Cerebellar cortex (tissue), 1 donor: ENCODE measurements at regions not wholly inside any gene's neighbourhood (a gene's known extent, or its start where the extent isn't known, plus 50 kb on each side); places are given as distances from the start of the nearest gene placed in this dataset.

ENCODE experiments used
- DNase-seq: peaks from one replicate; pipeline ENCODE4 v3.0.0-alpha.2; 2015; ENCODE audit warnings: low spot score

- DNase-seq: no peak
Measured at GRCh38 chr2:2828774-2829368, 497.8 kb upstream of the MYT1L start.

- DNase-seq: no peak
Measured at GRCh38 chr2:2827761-2828221, 496.7 kb upstream of the MYT1L start.

- DNase-seq: no peak
Measured at GRCh38 chr2:2827046-2827636, 496.1 kb upstream of the MYT1L start.

GRCh38 chr2:2826621-2827020 is 495.5 kb upstream of the MYT1L start:
- DNase-seq: no peak

GRCh38 chr2:2826209-2826551 is 495.1 kb upstream of the MYT1L start:
- DNase-seq: no peak

DNA sequence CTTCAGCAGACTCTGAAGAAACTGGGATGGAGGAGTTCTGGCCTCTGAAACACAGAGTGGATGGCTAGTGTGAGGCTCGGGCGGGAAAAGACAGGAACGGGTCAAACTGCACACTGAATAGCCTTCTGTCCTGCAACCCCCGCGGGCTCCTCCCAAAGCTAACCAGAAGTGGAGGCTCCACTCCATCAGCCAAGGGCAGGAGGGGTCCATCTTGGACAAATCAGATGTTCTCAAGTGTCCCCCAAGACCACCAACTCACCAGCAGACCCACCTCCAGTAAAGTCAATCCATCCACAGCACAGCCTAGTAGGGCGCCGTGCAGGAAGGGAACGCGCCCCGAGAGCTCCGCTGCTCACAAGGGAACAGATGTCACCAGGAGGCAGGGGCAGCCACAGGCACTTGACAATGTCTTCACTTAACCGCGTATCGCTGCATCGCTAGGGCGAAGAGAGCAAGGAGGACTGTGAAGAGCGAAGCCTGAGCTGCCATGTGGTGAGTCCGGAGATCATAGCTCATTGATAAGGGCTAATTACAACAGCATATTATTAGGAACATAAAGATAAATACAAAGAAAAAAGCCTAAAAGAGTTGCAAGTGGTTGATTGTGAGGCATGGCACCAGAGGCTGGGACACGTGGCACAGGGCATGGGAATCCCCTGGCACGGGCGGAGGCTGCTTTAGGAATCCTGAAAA is 494.6 kb upstream of the MYT1L start:
- no peak for DNase-seq

DNA sequence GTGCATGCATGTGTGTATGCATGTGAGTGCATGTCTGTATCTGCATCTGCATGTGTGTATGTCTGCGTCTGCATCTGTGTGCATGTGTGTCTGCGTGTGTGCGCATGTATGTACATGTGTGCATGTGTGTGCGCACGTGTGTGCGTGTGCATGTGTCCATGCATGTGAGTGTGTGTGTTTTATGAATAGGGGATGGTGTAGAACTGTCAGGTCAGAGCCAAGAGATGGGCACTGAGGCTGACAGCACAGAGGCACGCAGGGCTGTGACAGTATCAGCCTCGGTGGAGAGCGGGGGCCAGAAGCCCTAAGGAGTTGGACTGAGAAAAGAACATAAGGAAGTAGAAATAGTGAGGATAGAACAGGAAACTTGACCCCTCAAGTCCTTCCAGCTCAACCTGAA is 494.0 kb upstream of the MYT1L start:
- DNase-seq: no peak

GRCh38 chr2:2824588-2824987 is 493.5 kb upstream of the MYT1L start:
- DNase-seq: no peak

DNA sequence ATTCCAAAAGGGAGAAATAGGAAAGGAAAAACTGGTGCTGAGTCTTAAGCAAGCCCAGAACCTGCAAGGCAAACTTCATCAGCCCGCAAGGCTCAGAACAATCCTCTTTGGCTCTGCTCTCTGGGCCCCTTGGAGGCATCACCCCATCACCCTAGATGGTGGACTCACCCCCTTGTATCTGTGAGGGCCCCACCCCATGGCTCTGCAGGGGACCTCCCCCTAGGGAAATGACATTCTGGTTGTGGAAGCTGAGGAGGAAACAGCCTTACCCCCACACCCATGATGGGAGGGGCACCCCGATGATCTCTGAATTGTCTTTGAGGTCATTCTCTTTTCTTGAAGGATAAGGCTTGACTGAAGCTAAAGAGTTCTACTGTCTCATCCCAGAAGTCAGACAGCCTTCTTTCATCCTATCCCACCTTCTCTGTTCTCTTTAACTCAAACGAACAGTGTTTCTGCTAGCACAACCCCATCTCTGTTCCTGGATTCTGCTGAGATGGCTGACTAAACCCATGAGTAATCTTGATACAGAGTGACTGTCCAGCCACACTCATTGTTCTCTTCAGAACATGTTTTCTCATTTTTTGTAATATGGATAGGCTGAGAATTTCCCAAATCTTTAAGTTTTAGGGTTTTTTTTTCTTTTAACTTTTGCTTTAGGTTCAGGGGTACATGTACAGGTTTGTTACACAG is 492.1 kb upstream of the MYT1L start:
- DNase-seq: no peak

GRCh38 chr2:2822143-2822542 is 491.1 kb upstream of the MYT1L start:
- no peak for DNase-seq

DNA sequence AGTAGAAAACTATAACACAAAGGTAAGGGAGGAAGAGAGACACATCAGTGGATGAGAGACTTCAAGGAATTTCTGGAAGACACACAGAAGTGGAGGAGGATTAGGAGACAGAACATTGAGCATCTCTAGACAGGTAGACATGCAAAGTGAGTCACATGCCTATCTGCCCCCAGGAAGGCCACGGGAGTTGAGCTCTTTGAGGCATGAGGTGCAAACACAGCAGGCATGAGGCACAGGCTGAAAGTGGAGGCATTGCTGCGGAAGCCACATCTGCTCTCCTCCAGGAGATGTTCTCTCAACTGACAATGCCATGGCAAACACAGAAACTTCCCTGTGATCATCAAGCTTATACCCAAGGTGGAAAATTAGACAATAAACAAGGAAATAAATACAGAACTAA is 481.6 kb upstream of the MYT1L start:
- DNase-seq: no peak

- no peak for DNase-seq
Measured at GRCh38 chr2:2812117-2812516, 481.0 kb upstream of the MYT1L start.

GRCh38 chr2:2810504-2810903 is 479.4 kb upstream of the MYT1L start:
- no peak for DNase-seq

DNA sequence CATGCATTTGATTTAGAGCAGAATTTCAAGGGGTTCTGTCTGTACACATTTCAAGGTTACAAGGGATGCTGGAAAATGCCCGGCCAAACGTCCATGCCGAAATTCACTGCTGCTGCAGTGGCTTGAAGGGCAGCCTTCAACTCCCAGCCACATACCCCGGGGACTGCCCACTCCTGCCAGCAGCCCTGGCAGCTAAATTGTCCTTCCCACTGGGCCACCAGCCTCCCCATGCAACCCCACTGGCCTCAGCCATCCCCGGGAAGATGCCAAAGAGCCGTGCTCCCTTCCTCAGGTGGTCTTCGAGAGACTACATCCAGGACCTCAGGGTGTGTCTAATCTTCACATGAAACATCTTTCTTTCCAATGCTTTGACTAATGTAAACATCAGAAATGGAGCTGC is 478.7 kb upstream of the MYT1L start:
- DNase-seq: no peak

GRCh38 chr2:2808551-2809058 is 477.5 kb upstream of the MYT1L start:
- DNase-seq: no peak

DNA sequence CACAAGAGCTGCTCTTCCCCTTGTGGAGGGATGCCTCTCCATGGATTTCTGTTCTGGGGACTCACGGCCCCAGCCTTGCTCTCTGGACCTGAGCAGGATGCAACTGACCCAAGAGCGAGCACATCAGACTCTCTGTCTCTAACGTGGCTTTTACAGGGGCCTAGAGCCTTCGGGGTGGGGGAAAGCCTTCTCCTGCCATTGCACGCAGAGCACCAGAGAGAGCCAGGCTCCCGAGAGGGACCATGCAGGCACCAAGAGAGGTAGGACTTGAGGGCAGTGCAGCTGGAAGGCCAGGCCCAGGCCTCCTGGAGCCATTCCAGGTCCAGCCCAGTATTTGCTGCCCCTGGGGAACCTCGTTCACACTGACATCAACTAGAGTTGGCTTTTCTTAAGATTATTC is 475.6 kb upstream of the MYT1L start:
- no peak for DNase-seq

DNA sequence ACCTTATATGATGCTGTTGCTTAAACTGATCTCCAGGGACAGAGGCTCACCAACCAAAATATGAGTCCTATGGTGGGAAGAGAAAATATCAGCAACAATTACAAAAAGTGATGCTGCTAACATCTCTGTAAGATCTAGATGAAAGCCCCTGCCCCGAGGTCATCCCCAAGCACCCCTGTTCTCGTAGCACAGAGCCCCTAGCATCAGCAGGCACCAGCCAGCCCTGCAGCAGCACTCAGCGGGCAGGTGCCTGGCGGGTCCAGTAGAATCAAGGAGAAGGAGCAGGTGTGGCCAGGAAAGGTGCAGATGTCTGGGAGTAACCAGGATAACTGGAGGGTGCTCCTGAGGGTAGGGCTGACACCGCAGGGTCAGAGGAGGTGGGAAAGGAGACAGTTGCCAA is 474.2 kb upstream of the MYT1L start:
- no peak for DNase-seq

GRCh38 chr2:2804528-2804927 is 473.5 kb upstream of the MYT1L start:
- no peak for DNase-seq

DNA sequence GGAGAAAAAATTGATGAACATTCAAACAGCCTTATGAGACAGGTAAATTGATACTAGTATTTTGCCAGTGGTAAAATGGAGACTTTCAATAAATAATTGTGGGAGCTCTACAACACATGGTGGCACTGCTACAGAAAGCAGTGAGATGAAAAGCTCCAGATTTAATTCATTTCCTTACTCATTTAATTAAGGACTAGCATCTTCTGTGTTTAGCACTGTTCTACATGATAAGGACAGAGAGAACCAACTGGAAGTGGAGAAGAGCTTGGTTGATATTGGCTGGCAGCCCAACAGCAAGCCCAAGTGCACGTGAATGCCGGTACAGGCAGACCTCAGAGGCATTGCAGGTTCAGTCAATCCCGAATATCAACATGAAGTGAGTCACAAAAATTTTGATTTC is 470.4 kb upstream of the MYT1L start:
- DNase-seq: no peak

GRCh38 chr2:2800697-2801096 is 469.6 kb upstream of the MYT1L start:
- no peak for DNase-seq

DNA sequence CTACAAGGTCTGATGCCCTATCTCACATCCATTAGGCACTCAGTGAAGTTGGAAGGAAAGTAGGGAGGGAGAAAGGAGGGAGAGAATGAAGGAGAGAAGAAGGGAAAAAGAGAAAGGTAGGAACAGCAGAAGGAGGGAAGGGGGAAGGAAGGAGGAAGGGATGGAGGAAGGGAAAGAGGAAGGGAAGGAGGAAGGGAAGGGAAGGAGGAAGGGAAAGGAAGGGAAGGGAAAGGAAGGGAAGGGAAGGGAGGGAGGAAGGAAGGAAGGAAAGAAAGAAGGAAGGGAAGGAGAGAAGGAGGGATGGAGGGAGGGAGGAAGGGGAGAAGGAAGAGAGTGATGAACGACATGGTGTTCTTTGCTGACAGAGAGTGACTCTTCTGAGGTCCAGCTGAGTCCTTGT is 468.9 kb upstream of the MYT1L start:
- DNase-seq: no peak

DNA sequence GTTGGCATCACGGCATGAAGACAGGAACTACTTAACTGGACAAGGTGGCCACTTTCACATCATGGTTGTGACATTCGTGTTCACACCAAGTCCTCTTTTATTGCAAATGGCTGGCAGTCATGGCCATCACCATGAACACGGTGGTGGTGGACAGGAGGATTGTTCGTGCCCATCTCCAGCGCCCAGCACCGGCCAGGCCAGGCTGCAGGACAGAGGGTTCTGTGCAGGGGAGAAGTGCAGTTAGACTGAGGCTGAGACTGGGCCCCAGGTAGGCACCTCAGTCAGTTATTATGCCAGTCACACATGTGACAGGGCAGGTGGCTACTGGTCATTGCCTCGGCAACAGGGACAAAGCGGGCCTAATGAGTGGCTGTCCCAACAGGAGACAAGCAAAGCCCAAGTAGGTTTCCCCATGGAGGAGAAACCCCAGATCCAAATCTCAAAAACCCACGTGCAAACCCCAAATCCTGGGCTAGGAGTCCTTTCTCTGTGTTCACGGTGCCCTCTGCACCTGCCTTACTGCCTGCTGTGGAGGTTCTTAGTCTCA is 468.1 kb upstream of the MYT1L start:
- DNase-seq: no peak

- no peak for DNase-seq
Measured at GRCh38 chr2:2798337-2798736, 467.3 kb upstream of the MYT1L start.
